A673 (cell line): ENCODE measurements at regions not wholly inside any gene's neighbourhood (a gene's known extent, or its start where the extent isn't known, plus 50 kb on each side); places are given as distances from the start of the nearest gene placed in this dataset.

Experiments used
- EZH2 ChIP-seq: fragments of 200-600 bp; sonication (generic); IDR thresholded peaks from 2 replicates; pipeline ENCODE4 v1.6.1; 2017; ENCODE audit warnings: borderline replicate concordance, low read depth, mild to moderate bottlenecking, mixed read lengths, antibody characterized with exemption, low read length; ENCODE audit not compliant: poor library complexity, severe bottlenecking
- TF ChIP-seq, protein P1 (sequence below): fragments of 300-800, 200-600 bp; sonication (generic); conservative IDR thresholded peaks from 2 replicates; pipeline ENCODE4 v1.5.1; 2017; ENCODE audit warnings: low read depth, mild to moderate bottlenecking, antibody characterized with exemption, low read length, moderate library complexity, mixed read lengths

GRCh38 chr3:24588629-24589512 is 94.2 kb upstream of the THRB start:
- TF ChIP-seq, protein P1, sequence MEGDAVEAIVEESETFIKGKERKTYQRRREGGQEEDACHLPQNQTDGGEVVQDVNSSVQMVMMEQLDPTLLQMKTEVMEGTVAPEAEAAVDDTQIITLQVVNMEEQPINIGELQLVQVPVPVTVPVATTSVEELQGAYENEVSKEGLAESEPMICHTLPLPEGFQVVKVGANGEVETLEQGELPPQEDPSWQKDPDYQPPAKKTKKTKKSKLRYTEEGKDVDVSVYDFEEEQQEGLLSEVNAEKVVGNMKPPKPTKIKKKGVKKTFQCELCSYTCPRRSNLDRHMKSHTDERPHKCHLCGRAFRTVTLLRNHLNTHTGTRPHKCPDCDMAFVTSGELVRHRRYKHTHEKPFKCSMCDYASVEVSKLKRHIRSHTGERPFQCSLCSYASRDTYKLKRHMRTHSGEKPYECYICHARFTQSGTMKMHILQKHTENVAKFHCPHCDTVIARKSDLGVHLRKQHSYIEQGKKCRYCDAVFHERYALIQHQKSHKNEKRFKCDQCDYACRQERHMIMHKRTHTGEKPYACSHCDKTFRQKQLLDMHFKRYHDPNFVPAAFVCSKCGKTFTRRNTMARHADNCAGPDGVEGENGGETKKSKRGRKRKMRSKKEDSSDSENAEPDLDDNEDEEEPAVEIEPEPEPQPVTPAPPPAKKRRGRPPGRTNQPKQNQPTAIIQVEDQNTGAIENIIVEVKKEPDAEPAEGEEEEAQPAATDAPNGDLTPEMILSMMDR = no peak
- TF ChIP-seq EZH2 = no peak
